ENCODE measurements at regions not wholly inside any gene's neighbourhood (a gene's known extent, or its start where the extent isn't known, plus 50 kb on each side); places are given as distances from the start of the nearest gene placed in this dataset.

DNA sequence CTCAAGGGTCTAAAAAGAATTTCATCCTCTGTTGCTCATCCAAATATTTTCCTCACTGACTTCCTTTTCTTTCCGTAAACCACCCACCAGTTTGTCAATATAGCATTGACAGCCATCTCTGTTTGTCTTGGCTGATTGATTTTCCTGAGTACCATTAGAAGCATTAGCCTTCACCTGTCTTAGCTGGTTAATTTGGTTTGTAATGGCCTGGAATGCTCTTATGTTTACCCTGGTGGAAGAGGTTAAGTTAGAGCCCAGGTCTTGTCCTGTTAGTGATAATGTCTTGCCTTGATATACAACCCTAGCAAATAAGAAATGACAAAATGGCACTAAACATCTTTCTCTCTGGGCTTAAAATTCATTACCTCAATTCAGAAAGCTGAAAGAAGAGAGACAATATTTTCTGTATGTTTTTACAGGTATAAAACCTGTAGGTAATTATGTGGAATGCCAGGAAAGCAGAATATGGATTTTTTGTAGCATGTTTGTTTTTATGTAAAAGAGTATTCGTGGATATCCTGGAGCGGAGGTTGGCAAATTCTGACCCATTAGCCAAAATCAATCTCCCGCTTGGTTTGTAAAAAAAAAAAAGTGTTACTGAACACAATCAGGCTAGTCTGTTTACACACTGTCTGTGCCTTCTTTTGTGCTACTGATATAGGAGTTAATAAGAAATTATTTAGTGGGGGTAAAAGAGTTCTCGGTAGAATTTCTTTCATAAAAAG, 224.4 kb upstream of the DAAM1 start:
- Histone ChIP-seq H2BK15ac (ENCODE audit: low read length) (no peak overlapping the region), H3K4me2 (ENCODE audit: insufficient read depth, low read length, poor library complexity, severe bottlenecking) (no peak overlapping the region), H4K8ac (ENCODE audit: low read depth, low read length) (no peak overlapping the region), H3K79me1 (ENCODE audit: low read depth, low read length) (no peaks in the 10 kb centered on the region), H3K9me3 (replicated peaks in 1 of 2; ENCODE audit: control insufficient read depth in 2 of 2, insufficient read depth in 1 of 2, low read depth in 1 of 2, low read length in 2 of 2) (no peaks in the 10 kb centered on the region), H3K4ac (ENCODE audit: low read length) (no peak overlapping the region), H2BK120ac (ENCODE audit: low read depth, low read length) (no peak overlapping the region), H3K18ac (ENCODE audit: low read length) (no peak overlapping the region), H2AK5ac (ENCODE audit: low read depth, low read length) (no peak overlapping the region), H3K4me3 (ENCODE audit: low read length in 2 of 2) (no peak overlapping the region), H3K27me3 (ENCODE audit: control insufficient read depth in 3 of 3, insufficient read depth in 3 of 3, low read depth in 1 of 3, low read length in 3 of 3) (no peaks in the 10 kb centered on the region), H3K14ac (ENCODE audit: low read length) (no peak overlapping the region), H2AFZ (ENCODE audit: low read length) (no peak overlapping the region), H3K23ac (ENCODE audit: low read depth, low read length, poor library complexity) (no peak overlapping the region), H3K9ac (ENCODE audit: low read depth, low read length, poor library complexity) (no peak overlapping the region), H2BK5ac (ENCODE audit: low read length) (no peak overlapping the region), H3K27ac (replicated peaks; ENCODE audit: low read length) (no peak overlapping the region), H2BK12ac (ENCODE audit: low read length) (no peak overlapping the region), H4K91ac (ENCODE audit: low read depth, low read length, poor library complexity) (no peak overlapping the region), H3K4me1 (ENCODE audit: control insufficient read depth in 2 of 2, insufficient read depth in 1 of 2, low read depth in 1 of 2, low read length in 2 of 2) (no peaks in the 10 kb centered on the region), H3K36me3 (replicated peaks in 1 of 2; ENCODE audit: control insufficient read depth in 2 of 2, insufficient read depth in 2 of 2, low read length in 2 of 2) (no peaks in the 10 kb centered on the region)
- no peak for DNase-seq (ENCODE audit: low spot score)
- WGBS, 2 donors (ENCODE audit: extremely low coverage in 2 of 2, insufficient read length in 2 of 2, insufficient replicate concordance in 1 of 2), result no CpG with 5 or more reads among the region's 5 CpGs

DNA sequence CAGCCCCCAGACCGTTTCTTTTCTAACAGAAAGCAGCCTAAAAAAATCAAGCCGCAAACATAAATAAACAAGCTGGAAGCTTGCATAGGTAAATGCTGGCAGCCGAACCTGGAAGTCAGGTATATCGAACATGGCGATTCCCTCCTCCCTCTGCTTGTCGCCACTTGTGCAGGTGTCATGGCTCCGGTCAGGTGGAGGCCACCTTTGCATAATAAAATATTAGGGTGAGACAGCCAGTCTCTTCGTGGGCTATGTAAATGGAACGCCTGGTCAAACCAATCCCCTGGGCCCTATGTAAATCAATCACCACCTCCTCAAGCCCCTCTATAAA, 223.9 kb upstream of the DAAM1 start:
- Histone ChIP-seq H3K4me1 (ENCODE audit: control insufficient read depth in 2 of 2, insufficient read depth in 1 of 2, low read depth in 1 of 2, low read length in 2 of 2) (no peaks in the 10 kb centered on the region), H3K9ac (ENCODE audit: low read depth, low read length, poor library complexity) (no peak overlapping the region), H2BK5ac (ENCODE audit: low read length) (no peak overlapping the region), H3K23ac (ENCODE audit: low read depth, low read length, poor library complexity) (no peak overlapping the region), H3K4ac (ENCODE audit: low read length) (no peak overlapping the region), H3K4me2 (ENCODE audit: insufficient read depth, low read length, poor library complexity, severe bottlenecking) (no peak overlapping the region), H4K8ac (ENCODE audit: low read depth, low read length) (no peak overlapping the region), H2BK12ac (ENCODE audit: low read length) (no peak overlapping the region), H4K91ac (ENCODE audit: low read depth, low read length, poor library complexity) (no peak overlapping the region), H2AFZ (ENCODE audit: low read length) (no peak overlapping the region), H3K27ac (replicated peaks; ENCODE audit: low read length) (no peak overlapping the region), H2BK120ac (ENCODE audit: low read depth, low read length) (no peak overlapping the region), H2BK15ac (ENCODE audit: low read length) (no peak overlapping the region), H3K27me3 (ENCODE audit: control insufficient read depth in 3 of 3, insufficient read depth in 3 of 3, low read depth in 1 of 3, low read length in 3 of 3) (no peaks in the 10 kb centered on the region), H3K14ac (ENCODE audit: low read length) (peak overlapping the region; percentile 38), H2AK5ac (ENCODE audit: low read depth, low read length) (no peak overlapping the region), H3K79me1 (ENCODE audit: low read depth, low read length) (no peaks in the 10 kb centered on the region), H3K4me3 (ENCODE audit: low read length in 2 of 2) (no peak overlapping the region), H3K36me3 (replicated peaks in 1 of 2; ENCODE audit: control insufficient read depth in 2 of 2, insufficient read depth in 2 of 2, low read length in 2 of 2) (no peaks in the 10 kb centered on the region), H3K18ac (ENCODE audit: low read length) (no peak overlapping the region), H3K9me3 (replicated peaks in 1 of 2; ENCODE audit: control insufficient read depth in 2 of 2, insufficient read depth in 1 of 2, low read depth in 1 of 2, low read length in 2 of 2) (no peaks in the 10 kb centered on the region)
- WGBS, 2 donors (ENCODE audit: extremely low coverage in 2 of 2, insufficient read length in 2 of 2, insufficient replicate concordance in 1 of 2), result no CpG with 5 or more reads among the region's 9 CpGs
- no peak for DNase-seq (ENCODE audit: low spot score)

DNA sequence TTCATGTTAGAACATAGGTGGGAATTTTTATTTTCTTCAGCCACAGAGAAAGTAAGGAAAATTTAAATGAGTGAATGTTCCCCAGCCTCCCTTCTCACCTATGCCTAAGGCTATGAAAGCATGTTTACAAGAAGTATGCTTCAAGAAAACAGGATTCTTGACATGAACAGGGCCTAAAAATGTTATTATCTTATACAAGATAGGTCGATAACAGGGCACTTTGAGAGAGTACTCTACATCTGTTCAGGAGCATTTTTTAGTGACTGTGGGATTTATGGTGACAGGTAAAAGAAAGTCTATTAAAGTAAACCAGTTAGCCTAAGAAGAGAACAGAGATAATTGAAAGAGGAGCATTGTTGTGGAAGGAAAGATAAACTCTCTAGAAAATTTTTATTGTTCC, 222.9 kb upstream of the DAAM1 start:
- H2AK5ac ChIP-seq (ENCODE audit: low read depth, low read length), result no peak overlapping the region
- no peak overlapping the region for H4K8ac ChIP-seq (ENCODE audit: low read depth, low read length)
- no peak overlapping the region for H3K4me3 ChIP-seq (ENCODE audit: low read length in 2 of 2)
- peaks cover 0 to 8% of the 10 kb centered on the region in 2 donors for H3K4me1 ChIP-seq (ENCODE audit: control insufficient read depth in 2 of 2, insufficient read depth in 1 of 2, low read depth in 1 of 2, low read length in 2 of 2)
- no peak overlapping the region for H2BK120ac ChIP-seq (ENCODE audit: low read depth, low read length)
- no peaks in the 10 kb centered on the region for H3K27me3 ChIP-seq (ENCODE audit: control insufficient read depth in 3 of 3, insufficient read depth in 3 of 3, low read depth in 1 of 3, low read length in 3 of 3)
- no peak overlapping the region for H3K18ac ChIP-seq (ENCODE audit: low read length)
- H3K4ac ChIP-seq (ENCODE audit: low read length), result no peak overlapping the region
- H3K23ac ChIP-seq (ENCODE audit: low read depth, low read length, poor library complexity), result no peak overlapping the region
- H3K14ac ChIP-seq (ENCODE audit: low read length), result no peak overlapping the region
- H4K91ac ChIP-seq (ENCODE audit: low read depth, low read length, poor library complexity), result no peak overlapping the region
- H2BK5ac ChIP-seq (ENCODE audit: low read length), result no peak overlapping the region
- no peak overlapping the region for H3K9ac ChIP-seq (ENCODE audit: low read depth, low read length, poor library complexity)
- no peak overlapping the region for H3K27ac ChIP-seq (replicated peaks; ENCODE audit: low read length)
- no peaks in the 10 kb centered on the region for H3K36me3 ChIP-seq (replicated peaks in 1 of 2; ENCODE audit: control insufficient read depth in 2 of 2, insufficient read depth in 2 of 2, low read length in 2 of 2)
- no peak overlapping the region for H2AFZ ChIP-seq (ENCODE audit: low read length)
- no peak overlapping the region for H3K4me2 ChIP-seq (ENCODE audit: insufficient read depth, low read length, poor library complexity, severe bottlenecking)
- no peaks in the 10 kb centered on the region for H3K9me3 ChIP-seq (replicated peaks in 1 of 2; ENCODE audit: control insufficient read depth in 2 of 2, insufficient read depth in 1 of 2, low read depth in 1 of 2, low read length in 2 of 2)
- WGBS, 2 donors (ENCODE audit: extremely low coverage in 2 of 2, insufficient read length in 2 of 2, insufficient replicate concordance in 1 of 2), result no CpG with 5 or more reads among the region's 1 CpG
- no peak overlapping the region for H2BK12ac ChIP-seq (ENCODE audit: low read length)
- no peak for DNase-seq (ENCODE audit: low spot score)
- H2BK15ac ChIP-seq (ENCODE audit: low read length), result no peak overlapping the region
- H3K79me1 ChIP-seq (ENCODE audit: low read depth, low read length), result no peaks in the 10 kb centered on the region

DNA sequence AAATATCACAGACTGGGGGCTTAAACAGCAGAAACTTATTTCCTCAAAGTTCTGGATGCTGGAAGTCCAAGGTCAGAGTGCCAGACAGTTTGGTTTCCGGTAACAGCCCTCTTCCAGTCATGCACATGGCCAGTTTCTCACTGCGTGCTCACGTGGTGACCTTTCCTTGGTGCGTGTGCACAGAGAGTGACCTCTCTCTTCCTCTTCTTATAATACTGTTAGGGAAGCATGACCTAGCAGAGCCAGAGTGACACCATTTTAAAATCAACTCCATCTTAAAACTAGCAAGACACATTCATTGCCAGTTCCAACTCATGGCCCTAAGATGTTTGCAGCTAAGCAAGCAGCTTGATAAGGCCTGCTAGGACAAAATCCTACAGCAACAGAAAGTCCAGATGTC, 221.5 kb upstream of the DAAM1 start:
- no CpG with 5 or more reads among the region's 4 CpGs for WGBS, 2 donors (ENCODE audit: extremely low coverage in 2 of 2, insufficient read length in 2 of 2, insufficient replicate concordance in 1 of 2)
- Histone ChIP-seq H2BK12ac (ENCODE audit: low read length) (no peak overlapping the region), H3K4me1 (ENCODE audit: control insufficient read depth in 2 of 2, insufficient read depth in 1 of 2, low read depth in 1 of 2, low read length in 2 of 2) (peaks cover 0 to 8% of the 10 kb centered on the region in 2 donors), H3K27me3 (ENCODE audit: control insufficient read depth in 3 of 3, insufficient read depth in 3 of 3, low read depth in 1 of 3, low read length in 3 of 3) (no peaks in the 10 kb centered on the region), H2AK5ac (ENCODE audit: low read depth, low read length) (no peak overlapping the region), H2BK120ac (ENCODE audit: low read depth, low read length) (no peak overlapping the region), H3K14ac (ENCODE audit: low read length) (no peak overlapping the region), H2BK5ac (ENCODE audit: low read length) (no peak overlapping the region), H3K27ac (replicated peaks; ENCODE audit: low read length) (no peak overlapping the region), H3K23ac (ENCODE audit: low read depth, low read length, poor library complexity) (no peak overlapping the region), H3K79me1 (ENCODE audit: low read depth, low read length) (no peaks in the 10 kb centered on the region), H3K4me3 (ENCODE audit: low read length in 2 of 2) (no peak overlapping the region), H2AFZ (ENCODE audit: low read length) (no peak overlapping the region), H3K9ac (ENCODE audit: low read depth, low read length, poor library complexity) (no peak overlapping the region), H3K4ac (ENCODE audit: low read length) (no peak overlapping the region), H3K9me3 (replicated peaks in 1 of 2; ENCODE audit: control insufficient read depth in 2 of 2, insufficient read depth in 1 of 2, low read depth in 1 of 2, low read length in 2 of 2) (no peaks in the 10 kb centered on the region), H3K4me2 (ENCODE audit: insufficient read depth, low read length, poor library complexity, severe bottlenecking) (no peak overlapping the region), H2BK15ac (ENCODE audit: low read length) (no peak overlapping the region), H4K8ac (ENCODE audit: low read depth, low read length) (no peak overlapping the region), H4K91ac (ENCODE audit: low read depth, low read length, poor library complexity) (no peak overlapping the region), H3K36me3 (replicated peaks in 1 of 2; ENCODE audit: control insufficient read depth in 2 of 2, insufficient read depth in 2 of 2, low read length in 2 of 2) (no peaks in the 10 kb centered on the region), H3K18ac (ENCODE audit: low read length) (no peak overlapping the region)
- DNase-seq (ENCODE audit: low spot score), result no peak

All from neuronal stem cell (in vitro differentiated cells).